PFSK-1 (cell line): ENCODE measurements at regions not wholly inside any gene's neighbourhood (a gene's known extent, or its start where the extent isn't known, plus 50 kb on each side); places are given as distances from the start of the nearest gene placed in this dataset.

Source experiments
- SIN3A ChIP-seq: IDR thresholded peaks from 2 replicates; pipeline ENCODE4 v1.6.1; 2012; ENCODE audit warnings: mild to moderate bottlenecking, low read length, moderate library complexity, borderline replicate concordance; ENCODE audit not compliant: insufficient read depth
- TAF1 ChIP-seq: IDR thresholded peaks from 2 replicates; pipeline ENCODE4 v1.6.1; 2012; ENCODE audit warnings: low read length, control low read depth, borderline replicate concordance; ENCODE audit not compliant: insufficient read depth
- TF ChIP-seq, protein P1 (sequence below), 2 experiments: IDR thresholded peaks; 2 replicates each; pipeline versions ENCODE4 v1.6.1 to v1.8.0; 2011 to 2012; ENCODE audit warnings: low read depth in 2 of 2, low read length in 2 of 2, control low read depth in 1 of 2, inconsistent platforms in 1 of 2, mild to moderate bottlenecking in 1 of 2, moderate library complexity in 1 of 2; ENCODE audit not compliant: insufficient read depth in 1 of 2

DNA sequence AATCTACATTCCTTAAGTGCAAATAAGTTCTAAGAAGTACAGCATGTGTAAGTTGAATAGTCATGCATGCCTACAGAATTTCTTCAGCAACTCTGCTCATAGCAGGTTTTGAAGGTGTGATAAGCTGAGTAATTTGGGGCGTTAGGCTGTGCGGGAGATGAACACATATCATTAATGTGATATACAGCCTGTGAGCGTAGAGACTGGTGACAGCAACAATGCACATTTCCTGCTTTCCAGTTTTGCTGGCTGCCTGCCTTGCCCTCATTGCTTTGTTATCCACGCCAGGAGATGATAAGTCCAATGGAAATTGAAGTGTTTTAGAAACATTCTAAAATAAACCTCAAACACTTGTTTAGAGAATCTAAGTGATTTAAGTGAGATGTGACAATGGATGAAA is 1709.4 kb downstream of the ARAP2 start:
- TF ChIP-seq, protein P1, sequence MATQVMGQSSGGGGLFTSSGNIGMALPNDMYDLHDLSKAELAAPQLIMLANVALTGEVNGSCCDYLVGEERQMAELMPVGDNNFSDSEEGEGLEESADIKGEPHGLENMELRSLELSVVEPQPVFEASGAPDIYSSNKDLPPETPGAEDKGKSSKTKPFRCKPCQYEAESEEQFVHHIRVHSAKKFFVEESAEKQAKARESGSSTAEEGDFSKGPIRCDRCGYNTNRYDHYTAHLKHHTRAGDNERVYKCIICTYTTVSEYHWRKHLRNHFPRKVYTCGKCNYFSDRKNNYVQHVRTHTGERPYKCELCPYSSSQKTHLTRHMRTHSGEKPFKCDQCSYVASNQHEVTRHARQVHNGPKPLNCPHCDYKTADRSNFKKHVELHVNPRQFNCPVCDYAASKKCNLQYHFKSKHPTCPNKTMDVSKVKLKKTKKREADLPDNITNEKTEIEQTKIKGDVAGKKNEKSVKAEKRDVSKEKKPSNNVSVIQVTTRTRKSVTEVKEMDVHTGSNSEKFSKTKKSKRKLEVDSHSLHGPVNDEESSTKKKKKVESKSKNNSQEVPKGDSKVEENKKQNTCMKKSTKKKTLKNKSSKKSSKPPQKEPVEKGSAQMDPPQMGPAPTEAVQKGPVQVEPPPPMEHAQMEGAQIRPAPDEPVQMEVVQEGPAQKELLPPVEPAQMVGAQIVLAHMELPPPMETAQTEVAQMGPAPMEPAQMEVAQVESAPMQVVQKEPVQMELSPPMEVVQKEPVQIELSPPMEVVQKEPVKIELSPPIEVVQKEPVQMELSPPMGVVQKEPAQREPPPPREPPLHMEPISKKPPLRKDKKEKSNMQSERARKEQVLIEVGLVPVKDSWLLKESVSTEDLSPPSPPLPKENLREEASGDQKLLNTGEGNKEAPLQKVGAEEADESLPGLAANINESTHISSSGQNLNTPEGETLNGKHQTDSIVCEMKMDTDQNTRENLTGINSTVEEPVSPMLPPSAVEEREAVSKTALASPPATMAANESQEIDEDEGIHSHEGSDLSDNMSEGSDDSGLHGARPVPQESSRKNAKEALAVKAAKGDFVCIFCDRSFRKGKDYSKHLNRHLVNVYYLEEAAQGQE (IDR thresholded peaks at IDR 0.05; ENCODE audit: insufficient read depth in 1 of 2, low read depth in 2 of 2, low read length in 2 of 2): no peak
- TF ChIP-seq SIN3A (no peak), TAF1 (no peak)
